ENCODE measurements at regions not wholly inside any gene's neighbourhood (a gene's known extent, or its start where the extent isn't known, plus 50 kb on each side); places are given as distances from the start of the nearest gene placed in this dataset.

DNA sequence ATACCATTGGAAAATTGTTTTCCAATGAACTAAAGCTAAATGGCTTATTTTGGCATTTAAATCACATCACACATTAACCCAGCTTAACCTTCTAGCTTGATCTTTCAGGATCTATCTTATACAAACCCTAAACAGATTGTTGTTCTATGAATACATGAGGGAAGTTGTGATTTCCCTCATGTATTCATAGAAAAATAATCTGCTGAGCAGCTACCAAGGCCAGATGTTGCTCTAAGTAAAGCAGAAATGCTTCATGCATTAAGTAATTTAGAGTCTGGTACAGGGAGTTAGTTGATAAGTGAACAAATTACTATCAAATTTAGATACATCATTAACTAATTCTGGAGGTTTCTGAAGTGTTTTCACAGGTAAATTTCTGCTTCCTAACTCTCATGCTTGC, 204.6 kb upstream of the ANO3 start:
- Histone ChIP-seq H3K27ac (ENCODE audit: low read depth, low read length, poor library complexity, severe bottlenecking) (no peak overlapping the region), H3K27me3 (replicated peaks; ENCODE audit: insufficient read depth, low read depth, low read length, poor library complexity) (no peaks in the 10 kb centered on the region), H3K4me1 (ENCODE audit: insufficient read depth, low read length, poor library complexity, severe bottlenecking) (no peaks in the 10 kb centered on the region), H3K9me3 (ENCODE audit: low read depth, low read length, poor library complexity, severe bottlenecking) (no peaks in the 10 kb centered on the region), H3K36me3 (ENCODE audit: insufficient read depth, low read length, poor library complexity, severe bottlenecking) (no peaks in the 10 kb centered on the region), H3K4me3 (ENCODE audit: low read depth, low read length, poor library complexity, severe bottlenecking) (no peak overlapping the region)
- ChIA-PET CTCF (no interaction called here), POLR2A (ENCODE audit: low non-redundant PET) (no interaction called here)
- BruUV-seq (replicated peaks): no TSS peak
- intact Hi-C loops (cut with micrococcal nuclease; ENCODE audit: unreplicated experiment): no loop called here
- no peak for DNase-seq (ENCODE audit: low spot score)
- TF ChIP-seq, protein P1, sequence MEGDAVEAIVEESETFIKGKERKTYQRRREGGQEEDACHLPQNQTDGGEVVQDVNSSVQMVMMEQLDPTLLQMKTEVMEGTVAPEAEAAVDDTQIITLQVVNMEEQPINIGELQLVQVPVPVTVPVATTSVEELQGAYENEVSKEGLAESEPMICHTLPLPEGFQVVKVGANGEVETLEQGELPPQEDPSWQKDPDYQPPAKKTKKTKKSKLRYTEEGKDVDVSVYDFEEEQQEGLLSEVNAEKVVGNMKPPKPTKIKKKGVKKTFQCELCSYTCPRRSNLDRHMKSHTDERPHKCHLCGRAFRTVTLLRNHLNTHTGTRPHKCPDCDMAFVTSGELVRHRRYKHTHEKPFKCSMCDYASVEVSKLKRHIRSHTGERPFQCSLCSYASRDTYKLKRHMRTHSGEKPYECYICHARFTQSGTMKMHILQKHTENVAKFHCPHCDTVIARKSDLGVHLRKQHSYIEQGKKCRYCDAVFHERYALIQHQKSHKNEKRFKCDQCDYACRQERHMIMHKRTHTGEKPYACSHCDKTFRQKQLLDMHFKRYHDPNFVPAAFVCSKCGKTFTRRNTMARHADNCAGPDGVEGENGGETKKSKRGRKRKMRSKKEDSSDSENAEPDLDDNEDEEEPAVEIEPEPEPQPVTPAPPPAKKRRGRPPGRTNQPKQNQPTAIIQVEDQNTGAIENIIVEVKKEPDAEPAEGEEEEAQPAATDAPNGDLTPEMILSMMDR (conservative IDR thresholded peaks at IDR 0.05; ENCODE audit: low read depth, low read length): no peak
- no peak for TF ChIP-seq EZH2 (IDR thresholded peaks at IDR 0.05; ENCODE audit: borderline replicate concordance, low read depth, low read length, poor library complexity, severe bottlenecking)

DNA sequence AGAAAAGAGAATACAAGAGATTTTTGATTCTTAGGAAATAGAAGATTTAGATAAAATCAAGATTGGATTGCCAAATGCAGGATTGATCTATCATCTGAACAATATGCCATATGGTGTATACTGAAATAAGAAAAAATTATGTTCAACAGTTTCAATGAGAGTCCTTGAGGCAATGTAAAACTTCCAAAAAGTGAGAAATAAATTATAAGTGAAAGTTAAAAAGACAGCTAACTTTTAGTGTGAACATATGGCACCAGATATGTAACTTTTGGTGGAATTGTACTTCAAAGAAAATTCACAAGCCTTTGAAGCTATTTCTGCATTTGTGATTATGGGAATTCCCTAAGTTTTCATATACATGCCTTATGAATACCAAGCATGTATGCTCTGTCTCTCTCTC, 200.5 kb upstream of the ANO3 start:
- no peaks in the 10 kb centered on the region for H3K4me1 ChIP-seq (ENCODE audit: insufficient read depth, low read length, poor library complexity, severe bottlenecking)
- no peak overlapping the region for H3K27ac ChIP-seq (ENCODE audit: low read depth, low read length, poor library complexity, severe bottlenecking)
- TF ChIP-seq, protein P1 (conservative IDR thresholded peaks at IDR 0.05; ENCODE audit: low read depth, low read length): no peak
- TF ChIP-seq EZH2 (IDR thresholded peaks at IDR 0.05; ENCODE audit: borderline replicate concordance, low read depth, low read length, poor library complexity, severe bottlenecking): no peak
- no peak for DNase-seq (ENCODE audit: low spot score)
- intact Hi-C loops (cut with micrococcal nuclease; ENCODE audit: unreplicated experiment): no loop called here
- ChIA-PET CTCF (no interaction called here), POLR2A (ENCODE audit: low non-redundant PET) (no interaction called here)
- H3K4me3 ChIP-seq (ENCODE audit: low read depth, low read length, poor library complexity, severe bottlenecking): no peak overlapping the region
- no peaks in the 10 kb centered on the region for H3K9me3 ChIP-seq (ENCODE audit: low read depth, low read length, poor library complexity, severe bottlenecking)
- no peaks in the 10 kb centered on the region for H3K36me3 ChIP-seq (ENCODE audit: insufficient read depth, low read length, poor library complexity, severe bottlenecking)
- no peaks in the 10 kb centered on the region for H3K27me3 ChIP-seq (replicated peaks; ENCODE audit: insufficient read depth, low read depth, low read length, poor library complexity)
- no TSS peak for BruUV-seq (replicated peaks)

DNA sequence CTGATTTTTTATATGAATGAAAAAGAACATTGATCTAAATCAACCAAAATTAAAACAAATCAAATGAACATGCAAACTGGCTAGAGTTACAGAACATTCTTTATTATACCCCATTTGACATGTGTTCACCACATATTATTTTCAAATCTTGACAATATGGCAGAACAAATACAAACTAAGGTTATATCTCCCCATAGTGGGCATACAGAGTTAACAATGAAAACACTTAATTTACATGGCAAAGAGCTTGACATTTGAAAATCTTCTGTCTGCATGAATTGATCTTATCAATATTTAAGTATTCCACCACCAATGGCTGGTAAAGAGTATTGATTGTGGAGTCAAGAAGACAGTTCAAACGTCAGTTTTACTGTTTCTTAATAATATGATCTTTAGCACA, 197.9 kb upstream of the ANO3 start:
- CTCF ChIA-PET: no interaction called here
- no peaks in the 10 kb centered on the region for H3K4me1 ChIP-seq (ENCODE audit: insufficient read depth, low read length, poor library complexity, severe bottlenecking)
- intact Hi-C loops (cut with micrococcal nuclease; ENCODE audit: unreplicated experiment): loop anchor here (2.0 kb wide), 1 partner anchor 153 kb away; no protein-coding TSS in a partner anchor
- no peak for DNase-seq (ENCODE audit: low spot score)
- H3K27me3 ChIP-seq (replicated peaks; ENCODE audit: insufficient read depth, low read depth, low read length, poor library complexity): no peaks in the 10 kb centered on the region
- no peak for TF ChIP-seq EZH2 (IDR thresholded peaks at IDR 0.05; ENCODE audit: borderline replicate concordance, low read depth, low read length, poor library complexity, severe bottlenecking)
- TF ChIP-seq, protein P1 (conservative IDR thresholded peaks at IDR 0.05; ENCODE audit: low read depth, low read length): no peak
- no peak overlapping the region for H3K27ac ChIP-seq (ENCODE audit: low read depth, low read length, poor library complexity, severe bottlenecking)
- no peak overlapping the region for H3K4me3 ChIP-seq (ENCODE audit: low read depth, low read length, poor library complexity, severe bottlenecking)
- POLR2A ChIA-PET (ENCODE audit: low non-redundant PET): no interaction called here
- no peaks in the 10 kb centered on the region for H3K36me3 ChIP-seq (ENCODE audit: insufficient read depth, low read length, poor library complexity, severe bottlenecking)
- H3K9me3 ChIP-seq (ENCODE audit: low read depth, low read length, poor library complexity, severe bottlenecking): no peaks in the 10 kb centered on the region
- no TSS peak for BruUV-seq (replicated peaks)
